GOT3 (cell line): ENCODE measurements at regions not wholly inside any gene's neighbourhood (a gene's known extent, or its start where the extent isn't known, plus 50 kb on each side); places are given as distances from the start of the nearest gene placed in this dataset.

Experiments used
- DNase-seq: peaks from one replicate; lab custom pipeline; 2025; ENCODE audit warnings: mixed read lengths; lab: John Stamatoyannopoulos, UW

DNA sequence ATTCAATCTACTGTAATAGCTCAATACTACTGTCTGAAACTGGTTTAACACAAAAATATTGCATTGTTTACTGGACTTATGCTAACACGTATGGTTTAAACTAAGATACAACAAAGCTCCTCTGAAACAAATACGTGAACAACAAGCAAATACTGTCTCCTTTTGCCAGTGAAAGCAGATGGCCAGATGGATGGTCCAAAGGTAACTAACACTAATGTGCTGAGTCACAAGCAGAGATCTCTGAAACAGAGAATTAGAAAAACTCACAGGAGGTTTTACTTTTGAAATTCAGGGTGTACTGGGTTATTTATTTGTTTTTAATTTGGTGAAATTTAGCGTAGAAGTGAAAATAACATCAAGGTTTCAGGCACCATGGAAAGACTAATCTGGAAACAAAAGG is 124.3 kb upstream of the SOX4 start:
- no peak for DNase-seq

DNA sequence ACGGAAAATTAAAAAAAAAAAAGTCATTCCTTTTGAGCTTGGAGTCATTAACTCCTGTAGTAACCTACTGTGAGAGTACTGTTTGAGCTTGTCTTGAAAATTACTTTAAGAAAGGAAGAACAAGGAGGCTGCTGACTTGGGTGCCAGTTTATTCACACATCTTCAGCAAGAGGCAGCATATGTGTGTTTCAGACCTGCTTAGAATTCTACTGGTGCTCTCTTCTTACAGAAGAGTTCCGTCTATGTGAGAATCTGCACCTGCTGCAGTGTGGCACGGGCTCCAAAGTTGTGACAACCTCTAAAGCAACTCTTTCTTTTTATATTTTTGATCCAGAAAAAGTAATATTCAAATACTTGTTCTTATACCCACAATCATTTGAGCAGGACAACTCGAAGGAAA is 117.4 kb upstream of the SOX4 start:
- no peak for DNase-seq

DNA sequence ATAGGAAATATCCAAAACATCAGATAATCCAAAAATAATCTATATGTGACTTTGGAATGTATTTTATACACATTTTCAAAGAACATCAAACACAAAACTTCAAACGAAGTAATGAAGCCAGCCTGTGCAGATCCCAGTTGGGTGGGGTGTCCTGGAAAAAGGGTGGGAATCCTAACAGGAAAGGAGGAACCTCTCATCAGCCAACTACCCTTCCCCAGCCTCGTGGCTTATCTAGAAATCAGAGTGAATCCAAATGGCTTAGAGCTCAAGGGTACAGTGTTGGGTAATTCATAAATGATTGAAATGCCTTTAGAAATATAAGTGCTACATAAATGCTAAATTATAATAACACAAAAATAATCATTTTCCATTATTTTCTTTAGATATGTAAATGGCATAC is 115.1 kb upstream of the SOX4 start:
- DNase-seq = no peak

DNA sequence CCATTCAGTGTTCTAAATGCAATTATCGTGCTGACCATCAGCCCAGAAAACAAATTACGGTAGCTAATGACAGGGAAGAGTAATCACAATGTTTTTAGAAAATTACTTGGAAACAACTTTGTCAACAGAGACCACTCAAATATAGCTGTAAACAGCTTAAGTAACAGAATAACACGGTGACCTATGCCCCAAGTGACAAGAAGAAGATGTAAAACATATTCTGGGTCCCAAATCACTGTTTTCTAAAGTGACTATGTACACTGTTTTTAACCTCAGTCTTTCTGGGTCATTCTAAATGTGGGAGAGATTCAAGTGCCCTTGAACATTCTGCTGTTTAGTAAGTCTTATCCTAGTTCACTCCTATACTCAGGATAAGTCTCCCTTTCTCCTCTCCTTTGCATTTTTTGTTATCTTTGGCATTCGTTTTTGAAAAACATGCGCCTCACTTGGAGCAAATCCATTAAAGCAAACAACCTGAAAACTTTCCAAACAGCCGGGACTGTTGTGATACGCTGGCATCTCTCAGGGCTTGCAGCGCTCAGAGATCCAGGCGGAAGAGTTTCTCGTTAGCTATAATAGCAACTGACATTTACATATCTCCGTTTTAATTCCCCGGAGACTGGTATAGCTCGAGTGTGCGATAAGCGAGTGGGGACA is 114.5 kb upstream of the SOX4 start:
- DNase-seq = no peak

DNA sequence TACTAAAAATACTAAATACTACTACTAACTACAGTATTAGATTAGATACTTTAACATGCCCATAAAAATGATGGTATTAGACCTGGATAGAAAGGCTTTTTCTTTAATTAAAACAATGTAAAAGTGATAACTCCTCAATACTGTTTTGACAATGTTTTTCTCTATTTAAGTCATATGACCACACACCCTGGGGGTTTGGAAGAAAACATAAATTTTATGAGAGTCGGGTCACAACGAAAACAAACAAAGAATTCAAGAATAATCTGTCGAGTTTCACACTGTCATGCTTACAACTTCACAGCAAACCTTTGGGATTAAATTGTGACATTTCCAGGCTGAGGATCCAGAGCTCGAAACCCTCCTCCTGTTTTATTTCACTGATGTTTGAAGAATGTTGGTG is 107.4 kb upstream of the SOX4 start:
- no peak for DNase-seq

DNA sequence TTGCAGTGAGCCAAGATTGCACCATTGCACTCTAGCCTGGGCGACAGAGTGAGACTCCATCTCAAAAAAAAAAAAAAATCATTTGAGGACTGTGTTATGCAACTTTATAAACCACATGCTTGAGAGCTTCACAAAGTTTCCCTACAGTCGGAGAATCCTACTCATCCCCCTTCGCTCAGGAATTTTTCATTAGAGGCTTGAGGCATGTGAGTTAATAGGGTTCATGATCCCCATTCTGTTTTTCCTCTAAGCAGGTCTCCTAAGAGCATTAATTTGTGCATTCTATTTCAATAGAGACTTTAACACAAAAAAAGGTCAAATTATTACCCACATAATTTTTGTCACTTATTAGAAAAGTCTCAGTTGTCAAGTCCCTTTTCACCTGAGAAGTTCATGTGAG is 103.7 kb upstream of the SOX4 start:
- DNase-seq = no peak

DNA sequence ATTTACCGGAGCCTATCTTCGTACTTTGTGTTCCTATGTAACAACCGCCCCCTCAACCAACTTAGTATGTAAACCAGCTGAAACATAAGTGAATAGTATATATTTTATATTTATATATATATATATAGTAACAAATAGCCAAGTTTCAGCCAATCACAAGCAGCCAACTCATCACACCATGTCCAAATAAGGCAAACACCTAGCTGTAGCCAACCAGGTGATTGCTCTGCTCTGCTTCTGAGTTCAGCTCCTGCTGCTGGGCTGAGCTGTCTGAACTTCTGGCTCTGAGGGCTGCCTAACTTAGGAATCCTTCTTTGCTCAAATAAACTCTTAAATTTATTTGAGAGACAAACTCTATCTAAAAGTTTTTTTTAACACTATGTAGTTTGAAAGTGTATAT is 101.6 kb upstream of the SOX4 start:
- no peak for DNase-seq

DNA sequence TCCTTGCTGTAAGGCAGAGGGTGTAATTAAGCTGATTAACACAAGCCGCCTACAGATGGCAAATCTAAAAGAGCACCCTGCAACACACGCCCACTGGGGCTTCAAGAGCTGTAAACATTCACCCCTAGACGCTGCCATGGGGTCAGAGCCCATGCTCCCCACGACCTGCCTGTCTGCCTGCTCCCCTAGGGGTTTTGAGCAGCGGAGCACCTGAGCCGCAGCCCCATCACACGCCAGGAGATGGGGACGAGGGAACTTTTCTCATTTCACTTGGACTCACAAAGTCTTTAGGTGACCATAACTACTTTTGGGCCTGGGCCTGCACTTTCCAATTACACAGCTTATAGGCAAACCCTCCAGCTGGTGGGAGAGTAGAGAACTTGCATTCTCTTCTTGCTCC is 99.0 kb upstream of the SOX4 start:
- no peak for DNase-seq

DNA sequence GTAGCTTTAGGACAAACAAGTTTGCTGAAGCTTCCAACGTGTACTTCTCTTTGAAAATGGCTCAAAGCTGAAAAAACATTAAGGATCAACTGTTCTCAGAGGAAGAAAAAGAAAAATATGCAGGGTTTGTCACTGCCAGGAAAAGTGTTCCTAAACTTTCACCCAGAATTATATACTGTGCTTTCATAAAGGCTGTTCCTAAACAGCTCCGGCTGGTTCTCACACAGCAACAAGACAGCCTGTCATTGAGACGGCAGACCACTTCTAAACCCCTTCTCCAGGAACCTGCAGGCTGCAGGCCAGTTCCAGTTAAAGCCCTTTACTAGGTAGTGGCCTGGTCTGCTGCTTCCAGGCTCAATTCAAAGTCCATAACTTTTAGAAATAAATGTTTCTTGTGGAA is 97.4 kb upstream of the SOX4 start:
- DNase-seq = no peak

DNA sequence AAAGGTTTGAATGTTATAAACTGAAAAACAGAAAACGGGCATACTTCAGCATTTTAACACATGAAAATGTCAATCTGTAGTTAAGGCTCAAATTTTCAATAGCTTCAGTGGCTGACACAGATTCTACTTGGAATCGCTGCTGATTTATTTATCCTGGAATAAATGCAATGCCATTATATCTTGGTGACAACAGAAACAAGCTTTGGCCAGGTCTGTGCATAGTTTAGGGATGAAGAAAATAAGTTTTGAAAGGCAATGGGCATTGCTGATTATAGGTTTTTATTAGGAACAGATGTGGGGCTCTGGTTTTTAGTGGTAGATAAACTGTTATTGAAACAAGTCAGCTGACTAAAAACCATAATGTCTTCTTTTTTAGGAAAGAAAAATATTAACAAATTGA is 96.8 kb upstream of the SOX4 start:
- no peak for DNase-seq

DNA sequence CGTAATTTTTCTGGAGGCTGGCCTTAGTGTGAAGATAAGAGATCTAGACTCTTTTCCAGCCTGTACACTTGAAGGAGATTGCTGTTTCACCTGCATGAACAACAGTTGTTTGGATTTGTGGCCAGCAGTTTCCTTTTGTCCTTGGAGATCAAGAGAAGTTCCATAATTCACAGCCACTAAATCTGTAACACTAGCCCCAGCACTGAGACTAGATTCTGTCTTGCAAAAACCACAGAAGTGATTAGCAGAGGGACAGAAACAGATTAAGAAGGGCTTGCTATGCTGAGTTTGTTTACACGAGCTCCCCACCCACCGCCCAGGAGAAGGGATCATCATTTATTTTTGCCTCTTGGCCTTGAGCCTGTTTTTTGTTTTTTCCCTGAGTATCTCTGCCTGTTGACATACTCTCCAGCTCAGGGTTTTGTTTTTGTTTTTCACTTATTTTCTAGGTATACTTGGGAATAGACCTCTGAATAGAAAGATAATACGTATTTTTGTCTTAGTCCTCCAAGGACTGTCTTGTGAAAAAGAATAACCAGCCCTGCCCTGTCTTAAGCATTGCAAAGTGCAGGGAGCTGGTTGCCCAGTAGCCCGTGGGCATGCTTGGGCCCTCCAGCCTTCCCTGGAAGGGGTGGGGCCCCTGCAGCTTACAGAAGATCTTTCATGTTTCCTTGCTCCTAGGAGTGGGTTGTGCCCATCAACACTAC is 93.1 kb upstream of the SOX4 start:
- no peak for DNase-seq

DNA sequence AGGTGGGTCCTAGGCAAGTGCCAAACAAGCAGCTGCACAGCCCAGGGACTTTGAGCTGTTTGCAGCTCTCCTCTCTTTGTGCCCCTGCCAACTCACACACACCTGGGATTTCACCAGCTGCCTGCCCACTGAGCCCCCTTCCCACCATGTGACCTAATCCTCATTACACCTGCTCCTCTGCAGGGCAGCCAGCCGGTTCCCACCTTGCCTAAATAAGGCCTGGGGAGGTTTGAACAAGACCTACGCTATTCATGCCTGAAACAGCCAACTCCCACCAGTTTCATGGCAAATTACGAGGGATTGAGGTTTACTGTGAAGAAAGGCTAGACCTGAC is 92.6 kb upstream of the SOX4 start:
- no peak for DNase-seq

DNA sequence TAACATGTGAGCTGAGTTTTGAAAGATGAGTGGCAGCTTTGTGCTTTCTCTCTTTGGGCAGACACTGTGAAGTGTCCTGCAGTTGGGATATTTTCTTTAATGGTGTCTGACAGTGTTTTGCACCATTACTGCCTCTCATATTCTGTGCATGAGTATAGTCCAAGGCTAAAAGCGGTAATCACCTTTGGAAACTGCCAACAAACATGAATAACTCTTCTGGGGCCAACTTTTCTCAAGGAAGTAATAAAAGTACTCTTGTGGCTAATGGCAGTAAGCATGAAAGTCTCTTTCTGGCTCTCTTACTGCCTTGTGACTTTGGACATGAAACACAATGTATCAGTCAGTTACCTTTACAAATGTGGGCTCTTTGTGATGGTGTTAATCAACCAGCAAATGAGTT is 91.7 kb upstream of the SOX4 start:
- DNase-seq = no peak

DNA sequence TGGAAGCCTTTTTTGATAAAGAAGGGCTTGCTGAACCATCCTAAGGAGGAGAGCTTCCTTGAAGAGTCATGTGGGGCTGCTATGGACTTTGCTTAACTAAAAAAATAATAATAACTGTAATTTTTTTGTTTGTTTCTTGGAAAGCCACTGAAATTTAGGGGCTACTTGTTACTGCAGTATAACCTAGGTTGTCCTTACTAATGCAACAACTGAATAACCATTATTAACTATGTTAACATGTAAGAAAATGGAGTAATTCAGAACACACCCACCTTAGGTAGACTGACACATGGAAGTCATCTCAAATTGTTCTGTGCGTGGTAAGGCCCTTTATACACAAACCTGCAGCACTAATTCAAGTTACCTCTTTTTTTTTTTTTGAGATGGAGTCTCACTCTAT is 90.9 kb upstream of the SOX4 start:
- DNase-seq = no peak

DNA sequence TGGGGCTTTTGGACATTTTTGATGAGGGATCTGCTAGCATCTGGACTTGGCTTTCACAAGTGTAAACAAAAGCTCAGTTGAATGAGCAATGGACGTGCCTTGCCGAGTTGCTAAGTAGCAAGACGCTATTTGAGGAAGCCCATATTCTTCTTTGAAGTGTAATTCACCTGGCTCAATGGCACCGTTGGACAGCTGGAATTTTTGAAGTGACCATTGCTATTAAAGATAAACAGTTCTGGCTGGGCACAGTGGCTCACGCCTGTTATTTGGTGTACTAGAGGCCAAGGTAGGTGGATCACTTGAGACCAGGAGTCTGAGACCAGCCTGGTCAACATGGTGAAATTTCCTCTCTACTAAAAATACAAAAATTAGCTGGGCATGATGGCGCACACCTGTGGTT is 88.8 kb upstream of the SOX4 start:
- no peak for DNase-seq

DNA sequence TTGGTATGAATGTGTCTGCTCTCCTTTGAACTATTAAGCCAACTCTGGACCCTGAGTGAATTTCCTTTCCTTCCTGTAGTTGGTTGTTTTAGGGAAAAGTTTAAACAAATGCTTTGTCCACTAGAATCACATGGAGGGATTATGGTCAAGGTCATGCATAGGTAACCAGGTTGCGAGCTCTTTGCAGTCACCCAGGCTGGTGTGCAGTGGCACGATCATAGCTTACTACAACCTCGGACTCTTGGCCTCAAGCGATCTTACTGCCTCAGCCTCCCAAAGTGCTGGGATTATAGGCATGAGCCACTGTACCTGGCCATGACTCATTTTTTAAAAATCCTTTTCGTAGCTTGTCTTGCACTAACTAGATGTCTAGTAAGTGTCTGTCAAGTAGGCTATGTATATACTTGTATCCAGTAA is 88.0 kb upstream of the SOX4 start:
- no peak for DNase-seq

DNA sequence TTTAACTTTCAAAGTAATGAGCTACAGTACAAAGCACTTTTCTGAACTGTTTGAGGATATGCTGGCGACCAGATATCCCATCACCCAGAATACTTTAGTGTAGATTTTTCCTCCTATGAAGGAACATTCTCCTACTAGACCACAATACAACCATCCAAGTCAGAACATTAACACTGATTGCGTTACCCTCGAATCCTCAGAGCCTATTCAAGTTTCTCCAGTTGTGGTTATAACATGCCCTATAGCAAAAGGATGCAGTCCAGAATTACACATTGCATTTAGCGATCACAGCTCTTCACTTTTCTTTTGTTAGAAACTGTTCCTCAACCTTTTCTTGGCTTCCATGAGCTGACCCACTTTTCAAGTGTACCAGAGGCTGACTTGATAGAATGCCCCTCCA is 87.4 kb upstream of the SOX4 start:
- DNase-seq = no peak

DNA sequence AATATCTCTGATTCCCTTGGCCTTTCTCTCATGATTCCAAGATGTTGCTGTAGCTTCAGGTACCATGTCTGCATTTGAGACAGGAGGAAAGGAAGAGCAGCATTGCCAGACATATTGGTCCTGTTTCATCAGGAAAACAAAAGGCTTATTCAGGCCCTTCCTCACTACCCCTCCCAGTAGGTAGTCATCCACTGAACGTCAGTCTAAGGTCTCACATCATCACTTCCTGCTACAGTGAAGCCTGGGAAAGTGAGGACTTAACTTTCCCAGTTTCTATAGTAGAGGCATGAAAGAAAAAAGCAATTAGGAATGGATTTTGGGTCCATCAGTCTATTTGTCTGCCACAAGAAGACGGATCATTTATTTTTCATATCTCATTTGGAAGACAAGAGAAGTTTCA is 85.7 kb upstream of the SOX4 start:
- DNase-seq = no peak

DNA sequence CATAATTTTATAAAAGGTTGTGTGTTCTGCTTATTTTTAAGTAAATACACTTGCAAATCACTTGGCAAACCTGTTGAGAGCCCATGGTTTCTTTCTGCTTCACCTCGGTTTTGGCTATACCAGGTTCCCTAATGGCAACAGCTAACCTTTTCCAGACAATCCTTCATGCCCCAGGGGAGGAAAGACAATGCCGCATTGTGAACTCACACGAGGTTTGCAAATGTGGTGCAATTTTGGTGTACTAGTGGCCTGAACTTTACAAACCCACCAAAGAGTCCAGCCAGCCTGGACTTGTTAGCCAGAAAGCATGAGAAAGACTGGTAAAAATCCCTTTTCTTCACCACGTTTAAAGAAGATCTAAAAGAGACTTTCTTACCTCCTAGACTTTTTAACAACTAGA is 84.8 kb upstream of the SOX4 start:
- DNase-seq = no peak

DNA sequence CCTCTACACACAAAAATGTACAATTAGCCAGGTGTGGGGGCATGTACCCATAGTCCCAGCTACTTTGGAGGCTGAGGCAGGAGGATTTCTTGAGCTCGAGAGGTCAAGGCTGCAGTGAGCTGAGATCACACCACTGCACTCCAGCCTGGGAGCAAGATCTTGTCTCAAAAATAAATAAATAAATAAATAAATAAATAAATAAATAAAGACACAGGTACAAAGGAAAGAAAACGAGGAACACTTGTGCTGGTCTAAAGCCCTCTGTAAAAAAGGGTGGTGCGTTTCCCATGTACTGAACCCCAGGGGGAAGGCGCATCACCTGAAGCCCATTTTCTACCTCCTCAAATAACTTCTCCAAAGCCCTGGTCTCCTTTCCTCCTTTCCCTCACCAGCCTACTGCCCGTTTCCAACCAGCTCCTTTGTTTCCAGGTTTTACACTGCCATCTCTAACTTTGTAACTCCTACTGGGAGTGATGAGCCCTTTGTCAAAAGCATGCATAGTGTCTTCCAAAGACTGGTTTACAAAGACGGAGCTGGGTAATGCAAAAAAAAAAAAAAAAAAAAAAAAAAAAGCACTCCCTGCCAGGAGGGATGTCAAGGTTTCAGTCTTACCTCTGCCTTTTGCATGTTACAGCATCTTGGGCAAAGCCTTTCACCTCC is 81.5 kb upstream of the SOX4 start:
- DNase-seq = no peak

DNA sequence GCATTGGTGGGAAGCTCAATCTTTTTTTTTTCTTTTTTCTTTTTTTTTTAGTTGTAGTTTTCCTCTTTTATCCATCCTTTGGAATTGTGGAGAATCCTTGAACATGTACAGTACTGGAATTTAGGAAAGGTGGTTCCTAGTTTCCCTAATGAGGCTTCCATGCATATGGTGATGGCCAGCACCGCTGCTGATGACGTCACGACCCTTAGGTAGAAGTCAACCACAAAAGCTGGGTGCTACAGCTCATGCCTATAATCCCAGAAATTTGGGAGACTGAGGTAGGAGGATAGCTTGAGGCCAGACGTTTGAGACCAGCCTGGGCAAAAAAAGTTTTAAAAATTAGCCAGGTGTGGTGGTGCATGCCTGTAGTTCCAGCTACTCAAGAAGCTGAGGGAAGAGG is 79.3 kb upstream of the SOX4 start:
- DNase-seq = no peak

DNA sequence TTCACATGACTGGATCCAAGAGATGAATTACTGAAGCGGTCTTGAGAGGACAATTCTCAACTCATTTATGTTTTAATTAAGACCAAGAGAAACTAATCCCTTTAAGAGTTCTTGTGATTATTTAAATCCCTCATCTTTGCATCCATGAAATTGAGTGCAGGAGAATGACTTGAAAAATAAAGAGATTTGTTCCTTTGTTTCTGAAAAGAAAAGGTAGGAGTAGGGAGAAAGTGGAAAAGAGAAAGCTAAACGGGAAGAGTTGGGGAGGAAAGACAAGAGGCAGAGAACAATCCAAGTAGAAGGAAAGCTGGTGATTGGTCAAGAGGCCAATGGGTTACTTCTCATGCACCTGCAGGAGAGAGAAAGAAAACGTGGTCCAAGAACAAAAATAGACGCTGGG is 75.2 kb upstream of the SOX4 start:
- no peak for DNase-seq

DNA sequence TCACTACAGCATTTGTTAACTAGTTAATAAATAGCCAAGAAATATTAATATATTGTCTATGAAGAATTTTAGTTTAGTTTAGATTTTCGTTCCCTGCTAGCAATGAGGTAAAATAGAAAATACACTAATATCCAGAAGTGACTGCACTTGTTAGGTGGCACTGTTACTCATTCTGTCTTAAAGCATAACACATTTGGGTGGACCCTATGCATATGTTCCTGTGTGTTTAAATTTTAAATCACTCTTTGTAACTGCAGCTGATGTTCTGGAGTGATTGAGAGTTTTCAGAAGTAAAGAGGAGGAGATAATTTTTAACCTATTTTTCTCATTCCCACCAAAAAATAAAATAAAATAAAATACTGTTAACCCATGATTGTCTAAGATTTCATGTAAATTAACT is 73.9 kb upstream of the SOX4 start:
- no peak for DNase-seq

DNA sequence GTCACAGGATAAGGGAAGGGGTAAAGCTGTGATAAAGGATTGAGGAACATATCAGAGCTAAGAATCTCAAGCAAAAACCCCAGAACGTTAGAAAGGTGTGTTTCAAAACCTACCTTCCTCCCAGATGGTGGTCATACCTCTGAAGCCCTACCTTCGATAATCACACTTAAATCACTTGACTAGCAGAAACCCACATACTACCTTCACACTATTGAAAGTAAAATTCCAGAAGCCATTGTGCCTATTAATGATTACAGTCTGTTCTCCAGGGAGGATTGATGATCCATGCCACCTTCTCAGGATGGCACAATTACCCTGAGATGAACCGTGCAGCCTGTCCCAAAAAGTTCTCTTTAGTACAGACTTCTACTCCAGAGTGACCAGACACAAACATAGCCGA is 72.3 kb upstream of the SOX4 start:
- DNase-seq = no peak
